Neural progenitor cell (in vitro differentiated cells): ENCODE measurements at regions not wholly inside any gene's neighbourhood (a gene's known extent, or its start where the extent isn't known, plus 50 kb on each side); places are given as distances from the start of the nearest gene placed in this dataset.

Experiments used
- DNase-seq: peaks from one replicate; pipeline ENCODE4 v3.0.0-alpha.2; 2016; ENCODE audit warnings: low spot score
- H2AFZ ChIP-seq: fragments of 200-600 bp; sonication (generic); replicated peaks from 2 replicates; pipeline ENCODE4 v1.6.1; 2016; ENCODE audit warnings: antibody characterized with exemption
- H3F3A ChIP-seq: fragments of 200-600 bp; sonication (generic); 2 replicates; pipeline ENCODE4 v1.6.1; 2016; ENCODE audit warnings: antibody characterized with exemption, low read depth
- H3K27ac ChIP-seq: fragments of 200-600 bp; sonication (generic); 2 replicates; pipeline ENCODE4 v1.5.1; 2016; ENCODE audit warnings: mild to moderate bottlenecking
- H3K27me3 ChIP-seq: fragments of 200-600 bp; sonication (generic); 2 replicates; pipeline ENCODE4 v1.6.1; 2016; ENCODE audit warnings: mild to moderate bottlenecking, moderate library complexity
- H3K36me3 ChIP-seq: fragments of 200-600 bp; sonication (generic); 2 replicates; pipeline ENCODE4 v1.5.1; 2016
- H3K4me1 ChIP-seq: fragments of 200-600 bp; sonication (generic); 2 replicates; pipeline ENCODE4 v1.6.1; 2016; ENCODE audit warnings: mixed run types
- H3K4me2 ChIP-seq: fragments of 200-600 bp; sonication (generic); 2 replicates; pipeline ENCODE4 v1.6.1; 2016
- H3K4me3 ChIP-seq: fragments of 200-600 bp; sonication (generic); 2 replicates; pipeline ENCODE4 v1.5.1; 2016
- H3K79me2 ChIP-seq: fragments of 200-600 bp; sonication (generic); 2 replicates; pipeline ENCODE4 v1.6.1; 2016; ENCODE audit warnings: low read depth
- H3K9ac ChIP-seq: fragments of 200-600 bp; sonication (generic); 2 replicates; pipeline ENCODE4 v1.6.1; 2016
- H3K9me3 ChIP-seq: fragments of 200-600 bp; sonication (generic); 2 replicates; pipeline ENCODE4 v1.5.1; 2016; ENCODE audit warnings: low read depth
- H4K20me1 ChIP-seq: fragments of 200-600 bp; sonication (generic); 2 replicates; pipeline ENCODE4 v1.6.1; 2016; ENCODE audit warnings: low read depth
- H3K27ac Mint-ChIP-seq: 3 replicates; pipeline ENCODE4 v1.8.0; 2021; ENCODE audit warnings: mixed read lengths
- H3K27me3 Mint-ChIP-seq: 2 replicates; pipeline ENCODE4 v1.8.0; 2022; ENCODE audit warnings: low read depth, mild to moderate bottlenecking, inconsistent platforms, moderate library complexity, mixed read lengths; ENCODE audit not compliant: insufficient read depth
- H3K36me3 Mint-ChIP-seq: 3 replicates; pipeline ENCODE4 v1.8.0; 2021; ENCODE audit warnings: mixed read lengths
- H3K4me1 Mint-ChIP-seq: 3 replicates; pipeline ENCODE4 v1.8.0; 2021; ENCODE audit warnings: mixed read lengths
- H3K4me3 Mint-ChIP-seq: 3 replicates; pipeline ENCODE4 v1.8.0; 2021; ENCODE audit warnings: mild to moderate bottlenecking, moderate library complexity, mixed read lengths
- H3K9me3 Mint-ChIP-seq: 3 replicates; pipeline ENCODE4 v1.8.0; 2020; ENCODE audit warnings: mixed read lengths
- CTCF ChIP-seq: fragments of 200-600 bp; sonication (generic); IDR thresholded peaks from 2 replicates; pipeline ENCODE4 v1.5.1; 2017; ENCODE audit warnings: antibody characterized with exemption, mild to moderate bottlenecking
- EZH2 ChIP-seq: fragments of 200-600 bp; sonication (generic); IDR thresholded peaks from 2 replicates; pipeline ENCODE4 v1.6.1; 2017; ENCODE audit warnings: antibody characterized with exemption, mild to moderate bottlenecking, moderate library complexity
- EZH2phosphoT487 ChIP-seq: fragments of 200-600 bp; sonication (generic); IDR thresholded peaks from 2 replicates; pipeline ENCODE4 v1.6.1; 2017; ENCODE audit warnings: antibody characterized with exemption

- Histone ChIP-seq H4K20me1 (no peaks in the 10 kb centered on the region), H3K9ac (no peak overlapping the region), H3K9me3 (no peaks in the 10 kb centered on the region), H3K36me3 (no peaks in the 10 kb centered on the region), H3F3A (no peaks in the 10 kb centered on the region), H3K4me3 (no peak overlapping the region), H3K4me2 (no peak overlapping the region), H2AFZ (no peak overlapping the region), H3K4me1 (no peaks in the 10 kb centered on the region), H3K79me2 (no peaks in the 10 kb centered on the region), H3K27ac (no peak overlapping the region), H3K27me3 (no peaks in the 10 kb centered on the region)
- no peaks in the 10 kb centered on the region for H3K4me1 Mint-ChIP-seq
- H3K27ac Mint-ChIP-seq, result no peak overlapping the region
- H3K9me3 Mint-ChIP-seq, result peaks cover 6% of the 10 kb centered on the region
- no peak for DNase-seq
- no peak for TF ChIP-seq CTCF
- no peak for TF ChIP-seq EZH2
- TF ChIP-seq EZH2phosphoT487, result no peak
- no peaks in the 10 kb centered on the region for H3K36me3 Mint-ChIP-seq
- H3K27me3 Mint-ChIP-seq, result peaks cover 2% of the 10 kb centered on the region
- H3K4me3 Mint-ChIP-seq, result no peak overlapping the region
Measured at GRCh38 chr2:195470622-195471021, 186.4 kb upstream of the SLC39A10 start.

GRCh38 chr2:195468771-195469170 is 188.3 kb upstream of the SLC39A10 start:
- H3K36me3 Mint-ChIP-seq, result no peaks in the 10 kb centered on the region
- no peaks in the 10 kb centered on the region for H3K79me2 ChIP-seq
- no peak overlapping the region for H3K9ac ChIP-seq
- no peak overlapping the region for H2AFZ ChIP-seq
- H3K27ac Mint-ChIP-seq, result no peak overlapping the region
- no peaks in the 10 kb centered on the region for H3K9me3 ChIP-seq
- H3K27me3 Mint-ChIP-seq, result no peaks in the 10 kb centered on the region
- no peak overlapping the region for H3K4me3 Mint-ChIP-seq
- no peaks in the 10 kb centered on the region for H3K4me1 ChIP-seq
- no peaks in the 10 kb centered on the region for H3K36me3 ChIP-seq
- no peak for DNase-seq
- no peak overlapping the region for H3K4me3 ChIP-seq
- H3K4me2 ChIP-seq, result no peak overlapping the region
- H3K27me3 ChIP-seq, result no peaks in the 10 kb centered on the region
- peaks cover 7% of the 10 kb centered on the region for H3K9me3 Mint-ChIP-seq
- no peak for TF ChIP-seq EZH2
- no peak overlapping the region for H3K27ac ChIP-seq
- no peaks in the 10 kb centered on the region for H3K4me1 Mint-ChIP-seq
- H4K20me1 ChIP-seq, result no peaks in the 10 kb centered on the region
- H3F3A ChIP-seq, result no peaks in the 10 kb centered on the region

GRCh38 chr2:195466427-195466826 is 190.6 kb upstream of the SLC39A10 start:
- H3K36me3 ChIP-seq, result no peaks in the 10 kb centered on the region
- H3K4me2 ChIP-seq, result no peak overlapping the region
- H3K4me3 ChIP-seq, result no peak overlapping the region
- no peak for DNase-seq
- H3K4me1 ChIP-seq, result no peaks in the 10 kb centered on the region
- no peak overlapping the region for H3K9ac ChIP-seq
- no peaks in the 10 kb centered on the region for H3F3A ChIP-seq
- H3K79me2 ChIP-seq, result no peaks in the 10 kb centered on the region
- H3K9me3 ChIP-seq, result no peaks in the 10 kb centered on the region
- Mint-ChIP-seq H3K4me3 (no peak overlapping the region), H3K27ac (no peak overlapping the region), H3K4me1 (no peaks in the 10 kb centered on the region), H3K36me3 (no peaks in the 10 kb centered on the region), H3K27me3 (no peaks in the 10 kb centered on the region), H3K9me3 (peaks cover 7% of the 10 kb centered on the region)
- no peaks in the 10 kb centered on the region for H3K27me3 ChIP-seq
- H4K20me1 ChIP-seq, result no peaks in the 10 kb centered on the region
- no peak overlapping the region for H2AFZ ChIP-seq
- TF ChIP-seq CTCF, result no peak
- TF ChIP-seq EZH2phosphoT487, result no peak
- TF ChIP-seq EZH2, result no peak
- no peak overlapping the region for H3K27ac ChIP-seq

- Histone ChIP-seq H3K4me3 (no peak overlapping the region), H3K9me3 (no peaks in the 10 kb centered on the region), H2AFZ (no peak overlapping the region), H3K79me2 (no peaks in the 10 kb centered on the region), H3F3A (no peaks in the 10 kb centered on the region), H3K36me3 (no peaks in the 10 kb centered on the region), H3K4me1 (no peaks in the 10 kb centered on the region), H4K20me1 (no peaks in the 10 kb centered on the region), H3K4me2 (no peak overlapping the region), H3K27me3 (no peaks in the 10 kb centered on the region), H3K27ac (no peak overlapping the region), H3K9ac (no peak overlapping the region)
- no peaks in the 10 kb centered on the region for H3K4me1 Mint-ChIP-seq
- no peak overlapping the region for H3K4me3 Mint-ChIP-seq
- H3K36me3 Mint-ChIP-seq, result no peaks in the 10 kb centered on the region
- no peaks in the 10 kb centered on the region for H3K27me3 Mint-ChIP-seq
- TF ChIP-seq EZH2, result no peak
- TF ChIP-seq CTCF, result no peak
- no peak for TF ChIP-seq EZH2phosphoT487
- peaks cover 4% of the 10 kb centered on the region for H3K9me3 Mint-ChIP-seq
- no peak overlapping the region for H3K27ac Mint-ChIP-seq
- no peak for DNase-seq
Measured at GRCh38 chr2:195461010-195461409, 196.0 kb upstream of the SLC39A10 start.
